HL-60 (cell line): ENCODE measurements at regions not wholly inside any gene's neighbourhood (a gene's known extent, or its start where the extent isn't known, plus 50 kb on each side); places are given as distances from the start of the nearest gene placed in this dataset.

Experiments used
- GABPA ChIP-seq: IDR thresholded peaks from 2 replicates; pipeline ENCODE4 v1.6.1; 2012; ENCODE audit warnings: low read depth
- POLR2AphosphoS5 ChIP-seq: IDR thresholded peaks from 2 replicates; pipeline ENCODE4 v1.6.1; 2012; ENCODE audit warnings: low read depth
- SPI1 ChIP-seq: IDR thresholded peaks from 2 replicates; pipeline ENCODE4 v1.6.1; 2012; ENCODE audit warnings: low read depth, mild to moderate bottlenecking, borderline replicate concordance
- TF ChIP-seq, protein P1 (sequence below): IDR thresholded peaks from one replicate; pipeline ENCODE4 v1.5.1; 2011; ENCODE audit warnings: low read length, control low read depth, inconsistent platforms; ENCODE audit not compliant: insufficient read depth
- TF ChIP-seq, protein P2 (sequence below): IDR thresholded peaks from 2 replicates; pipeline ENCODE4 v1.6.1; 2012; ENCODE audit warnings: low read depth; ENCODE audit not compliant: insufficient replicate concordance

DNA sequence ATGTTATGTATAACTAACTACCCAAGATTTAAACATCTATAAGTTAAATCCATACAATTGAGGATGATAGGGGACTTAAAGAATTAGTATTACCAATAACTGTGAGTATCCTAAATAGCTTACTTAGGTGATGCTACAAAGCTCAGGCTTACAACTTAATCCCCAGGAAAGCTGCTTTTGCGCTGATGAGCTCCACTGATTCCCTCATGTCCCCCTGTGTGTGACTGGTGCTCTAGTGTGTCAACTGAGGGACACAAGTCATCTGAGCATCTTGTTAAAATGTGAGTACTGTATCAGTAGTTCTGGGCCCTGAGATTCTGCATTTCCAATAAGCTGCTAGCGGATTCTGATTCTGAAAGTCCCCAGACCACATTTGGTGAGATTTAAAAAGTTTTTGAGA is 1458.8 kb downstream of the MRPL39 start:
- TF ChIP-seq, protein P1, sequence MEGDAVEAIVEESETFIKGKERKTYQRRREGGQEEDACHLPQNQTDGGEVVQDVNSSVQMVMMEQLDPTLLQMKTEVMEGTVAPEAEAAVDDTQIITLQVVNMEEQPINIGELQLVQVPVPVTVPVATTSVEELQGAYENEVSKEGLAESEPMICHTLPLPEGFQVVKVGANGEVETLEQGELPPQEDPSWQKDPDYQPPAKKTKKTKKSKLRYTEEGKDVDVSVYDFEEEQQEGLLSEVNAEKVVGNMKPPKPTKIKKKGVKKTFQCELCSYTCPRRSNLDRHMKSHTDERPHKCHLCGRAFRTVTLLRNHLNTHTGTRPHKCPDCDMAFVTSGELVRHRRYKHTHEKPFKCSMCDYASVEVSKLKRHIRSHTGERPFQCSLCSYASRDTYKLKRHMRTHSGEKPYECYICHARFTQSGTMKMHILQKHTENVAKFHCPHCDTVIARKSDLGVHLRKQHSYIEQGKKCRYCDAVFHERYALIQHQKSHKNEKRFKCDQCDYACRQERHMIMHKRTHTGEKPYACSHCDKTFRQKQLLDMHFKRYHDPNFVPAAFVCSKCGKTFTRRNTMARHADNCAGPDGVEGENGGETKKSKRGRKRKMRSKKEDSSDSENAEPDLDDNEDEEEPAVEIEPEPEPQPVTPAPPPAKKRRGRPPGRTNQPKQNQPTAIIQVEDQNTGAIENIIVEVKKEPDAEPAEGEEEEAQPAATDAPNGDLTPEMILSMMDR: no peak
- no peak for TF ChIP-seq GABPA
- TF ChIP-seq, protein P2, sequence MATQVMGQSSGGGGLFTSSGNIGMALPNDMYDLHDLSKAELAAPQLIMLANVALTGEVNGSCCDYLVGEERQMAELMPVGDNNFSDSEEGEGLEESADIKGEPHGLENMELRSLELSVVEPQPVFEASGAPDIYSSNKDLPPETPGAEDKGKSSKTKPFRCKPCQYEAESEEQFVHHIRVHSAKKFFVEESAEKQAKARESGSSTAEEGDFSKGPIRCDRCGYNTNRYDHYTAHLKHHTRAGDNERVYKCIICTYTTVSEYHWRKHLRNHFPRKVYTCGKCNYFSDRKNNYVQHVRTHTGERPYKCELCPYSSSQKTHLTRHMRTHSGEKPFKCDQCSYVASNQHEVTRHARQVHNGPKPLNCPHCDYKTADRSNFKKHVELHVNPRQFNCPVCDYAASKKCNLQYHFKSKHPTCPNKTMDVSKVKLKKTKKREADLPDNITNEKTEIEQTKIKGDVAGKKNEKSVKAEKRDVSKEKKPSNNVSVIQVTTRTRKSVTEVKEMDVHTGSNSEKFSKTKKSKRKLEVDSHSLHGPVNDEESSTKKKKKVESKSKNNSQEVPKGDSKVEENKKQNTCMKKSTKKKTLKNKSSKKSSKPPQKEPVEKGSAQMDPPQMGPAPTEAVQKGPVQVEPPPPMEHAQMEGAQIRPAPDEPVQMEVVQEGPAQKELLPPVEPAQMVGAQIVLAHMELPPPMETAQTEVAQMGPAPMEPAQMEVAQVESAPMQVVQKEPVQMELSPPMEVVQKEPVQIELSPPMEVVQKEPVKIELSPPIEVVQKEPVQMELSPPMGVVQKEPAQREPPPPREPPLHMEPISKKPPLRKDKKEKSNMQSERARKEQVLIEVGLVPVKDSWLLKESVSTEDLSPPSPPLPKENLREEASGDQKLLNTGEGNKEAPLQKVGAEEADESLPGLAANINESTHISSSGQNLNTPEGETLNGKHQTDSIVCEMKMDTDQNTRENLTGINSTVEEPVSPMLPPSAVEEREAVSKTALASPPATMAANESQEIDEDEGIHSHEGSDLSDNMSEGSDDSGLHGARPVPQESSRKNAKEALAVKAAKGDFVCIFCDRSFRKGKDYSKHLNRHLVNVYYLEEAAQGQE: no peak
- TF ChIP-seq POLR2AphosphoS5: no peak
- no peak for TF ChIP-seq SPI1
